Thymus (tissue), 11 donors: ENCODE measurements at regions not wholly inside any gene's neighbourhood (a gene's known extent, or its start where the extent isn't known, plus 50 kb on each side); places are given as distances from the start of the nearest gene placed in this dataset.

Source experiments
- DNase-seq, 9 donors: peaks; one replicate each; pipeline ENCODE4 v3.0.0-alpha.2; 2013; ENCODE audit warnings: low spot score in 9 of 9, low read depth in 6 of 9, missing footprints in 1 of 9
- H3K27ac ChIP-seq, 2 donors: one replicate each; pipeline ENCODE4 v1.5.1; 2013; ENCODE audit warnings: control low read depth in 1 of 2, low read depth in 1 of 2, low read length in 1 of 2, mild to moderate bottlenecking in 1 of 2, moderate library complexity in 1 of 2
- H3K27me3 ChIP-seq, 2 donors: one replicate each; pipeline ENCODE4 v1.5.1; 2013; ENCODE audit warnings: low read length in 1 of 2; ENCODE audit not compliant: control insufficient read depth in 2 of 2, insufficient read depth in 1 of 2
- H3K36me3 ChIP-seq, 2 donors: one replicate each; pipeline ENCODE4 v1.5.1; 2013; ENCODE audit warnings: low read length in 1 of 2, mild to moderate bottlenecking in 1 of 2, moderate library complexity in 1 of 2; ENCODE audit not compliant: control insufficient read depth in 2 of 2, insufficient read depth in 2 of 2
- H3K4me1 ChIP-seq, 2 donors: one replicate each; pipeline ENCODE4 v1.5.1; 2013; ENCODE audit warnings: low read length in 2 of 2; ENCODE audit not compliant: control insufficient read depth in 2 of 2, insufficient read depth in 2 of 2
- H3K4me3 ChIP-seq, 2 donors: one replicate each; pipeline ENCODE4 v1.5.1; 2013; ENCODE audit warnings: low read length in 2 of 2, control low read depth in 1 of 2, mild to moderate bottlenecking in 1 of 2
- H3K9me3 ChIP-seq, 2 donors: one replicate each; pipeline ENCODE4 v1.5.1; 2013; ENCODE audit warnings: low read length in 1 of 2, mild to moderate bottlenecking in 1 of 2; ENCODE audit not compliant: control insufficient read depth in 2 of 2, insufficient read depth in 1 of 2
- WGBS: extraction: QIAGEN DNeasy Blood & Tissue Kit; methylation state at CpG from one replicate; pipeline ENCODE4 v1.1.7; 2013; 5-methylcytosine and 5-hydroxymethylcytosine counted together
- donor health status: healthy.

DNA sequence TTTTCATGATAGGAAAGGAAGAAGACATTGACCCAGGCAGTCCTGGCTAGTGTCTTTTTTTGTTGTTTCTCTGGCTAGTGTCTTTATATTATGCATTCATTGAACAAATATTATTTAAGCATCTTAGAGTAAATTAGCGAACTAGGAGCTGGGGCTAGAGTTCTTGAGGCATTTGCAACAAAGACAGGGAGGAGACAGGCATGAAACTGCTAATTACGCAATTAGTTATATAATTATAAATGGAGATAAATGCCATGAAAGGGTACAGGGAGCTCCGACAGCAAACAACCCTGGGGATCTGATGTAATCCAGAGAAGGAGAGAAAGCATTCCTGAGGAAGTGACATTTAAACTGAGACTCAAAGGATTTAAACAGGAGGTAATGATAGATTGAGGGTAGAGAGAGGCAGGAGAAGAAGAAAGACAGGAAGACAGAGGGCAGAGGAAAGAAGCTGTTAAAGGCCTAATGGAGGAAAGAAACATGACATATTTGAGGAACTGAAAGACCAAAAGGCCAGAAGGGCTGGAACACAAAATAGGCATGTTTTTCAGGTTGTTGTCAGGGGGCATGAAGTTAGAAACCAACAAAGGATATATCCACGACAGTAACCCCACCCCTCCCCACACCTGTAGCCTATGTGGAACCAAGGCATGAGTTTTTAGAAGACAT, 99.5 kb upstream of the GJB5 start:
- H3K9me3 ChIP-seq: no peaks in the 10 kb centered on the region
- no peaks in the 10 kb centered on the region for H3K27me3 ChIP-seq
- H3K4me1 ChIP-seq: no peaks in the 10 kb centered on the region
- no peaks in the 10 kb centered on the region for H3K36me3 ChIP-seq
- no peak for DNase-seq
- 76% methylated on average over 4 of the region's 4 CpGs for WGBS
- H3K27ac ChIP-seq: no peak overlapping the region
- H3K4me3 ChIP-seq: no peak overlapping the region

DNA sequence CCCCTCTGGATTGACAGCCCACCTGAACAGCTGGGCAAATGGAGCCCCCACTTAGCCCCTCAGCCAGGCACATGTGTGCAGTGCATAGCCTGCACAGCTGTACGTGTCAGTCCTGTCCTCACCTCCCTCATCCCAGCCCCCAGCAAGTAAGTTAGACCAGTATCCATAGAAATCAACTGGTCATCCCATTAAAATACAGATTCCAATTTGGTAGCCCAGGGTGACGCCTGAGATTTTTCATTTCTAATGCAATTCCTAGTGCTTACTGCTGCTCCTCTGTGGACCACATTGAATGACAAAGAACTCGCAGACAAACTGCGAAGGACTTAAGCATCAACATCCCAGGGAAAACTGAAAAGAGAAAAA, 99.0 kb upstream of the GJB5 start:
- whole genome bisulfite sequencing: 92% methylated on average over 4 of the region's 4 CpGs
- DNase-seq: no peak

DNA sequence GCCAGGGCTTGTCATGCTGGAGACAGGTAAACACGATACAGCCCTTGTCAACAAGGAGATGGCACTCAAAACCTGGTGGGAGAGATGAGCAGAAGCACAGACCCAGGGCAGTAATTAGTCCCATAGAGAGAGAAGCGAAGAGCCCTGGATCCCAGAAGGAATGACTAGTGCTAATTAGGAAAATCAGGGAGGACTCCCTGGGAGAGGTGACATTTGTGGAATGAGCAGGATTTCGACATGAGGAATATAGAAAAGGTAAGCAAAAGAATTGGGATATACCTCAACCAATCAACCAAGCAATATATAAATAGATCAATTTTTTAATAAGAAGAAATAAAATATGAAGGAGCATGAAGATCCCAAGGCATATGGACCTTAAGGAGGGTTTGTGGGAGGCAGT, 98.5 kb upstream of the GJB5 start:
- DNase-seq: no peak
- Histone ChIP-seq H3K9me3 (no peaks in the 10 kb centered on the region), H3K27me3 (no peaks in the 10 kb centered on the region), H3K4me3 (no peak overlapping the region), H3K36me3 (no peaks in the 10 kb centered on the region), H3K27ac (no peak overlapping the region), H3K4me1 (no peaks in the 10 kb centered on the region)
- WGBS: 94% methylated on average over 3 of the region's 3 CpGs

More for the DNA sequence above, 99.0 kb upstream of the GJB5 start:
- Histone ChIP-seq H3K4me3 (no peak overlapping the region), H3K27me3 (no peaks in the 10 kb centered on the region), H3K9me3 (no peaks in the 10 kb centered on the region), H3K4me1 (no peaks in the 10 kb centered on the region), H3K27ac (no peak overlapping the region), H3K36me3 (no peaks in the 10 kb centered on the region)

GRCh38 chr1:34656731-34657130, 98.1 kb upstream of the GJB5 start:
- no peaks in the 10 kb centered on the region for H3K27me3 ChIP-seq
- H3K36me3 ChIP-seq: no peaks in the 10 kb centered on the region
- H3K27ac ChIP-seq: no peak overlapping the region
- WGBS: 80% methylated on average over 8 of the region's 8 CpGs
- no peak for DNase-seq
- H3K9me3 ChIP-seq: no peaks in the 10 kb centered on the region
- H3K4me1 ChIP-seq: no peaks in the 10 kb centered on the region
- no peak overlapping the region for H3K4me3 ChIP-seq

- no peak for DNase-seq
- no peak overlapping the region for H3K27ac ChIP-seq
- no peaks in the 10 kb centered on the region for H3K9me3 ChIP-seq
- H3K27me3 ChIP-seq: no peaks in the 10 kb centered on the region
- H3K4me1 ChIP-seq: no peaks in the 10 kb centered on the region
- no peaks in the 10 kb centered on the region for H3K36me3 ChIP-seq
- H3K4me3 ChIP-seq: no peak overlapping the region
These were observed 97.6 kb upstream of the GJB5 start for GRCh38 chr1:34657266-34657665.

- no peak overlapping the region for H3K4me3 ChIP-seq
- no peaks in the 10 kb centered on the region for H3K36me3 ChIP-seq
- no peak overlapping the region for H3K27ac ChIP-seq
- DNase-seq: no peak
- WGBS: 95% methylated on average over 2 of the region's 2 CpGs
- no peaks in the 10 kb centered on the region for H3K9me3 ChIP-seq
- no peaks in the 10 kb centered on the region for H3K4me1 ChIP-seq
- H3K27me3 ChIP-seq: no peaks in the 10 kb centered on the region
These were observed 97.0 kb upstream of the GJB5 start for GRCh38 chr1:34657849-34658248.

- DNase-seq: no peak
These were observed 91.8 kb upstream of the GJB5 start for GRCh38 chr1:34663031-34663430.

DNA sequence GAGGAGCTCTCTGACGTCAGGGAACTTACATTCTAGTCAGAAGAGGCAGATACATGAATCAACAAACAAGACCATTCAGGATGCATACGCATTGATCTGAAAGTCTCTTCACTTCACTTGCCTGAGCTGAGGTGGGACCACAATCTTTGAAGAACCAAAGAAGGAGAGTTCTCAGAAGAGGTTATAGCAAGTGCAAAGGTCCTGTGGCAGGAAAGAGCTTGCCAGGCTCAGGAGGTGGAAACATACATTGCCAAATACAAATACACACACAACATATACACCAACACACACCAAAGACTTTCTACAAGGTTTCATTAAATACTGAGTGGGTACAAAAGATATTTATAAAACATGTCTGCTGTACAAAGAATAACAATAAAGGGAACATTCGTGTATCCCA, 86.8 kb upstream of the GJB5 start:
- Histone ChIP-seq H3K27me3 (no peaks in the 10 kb centered on the region), H3K36me3 (no peaks in the 10 kb centered on the region), H3K9me3 (peaks cover 1 to 6% of the 10 kb centered on the region in 2 donors), H3K4me1 (no peaks in the 10 kb centered on the region), H3K27ac (no peak overlapping the region), H3K4me3 (no peak overlapping the region)
- WGBS: 89% methylated on average over 3 of the region's 3 CpGs
- no peak for DNase-seq

More at GRCh38 chr1:34663031-34663430, 91.8 kb upstream of the GJB5 start:
- Histone ChIP-seq H3K9me3 (no peaks in the 10 kb centered on the region), H3K4me3 (no peak overlapping the region), H3K27ac (no peak overlapping the region), H3K4me1 (no peaks in the 10 kb centered on the region), H3K27me3 (no peaks in the 10 kb centered on the region), H3K36me3 (no peaks in the 10 kb centered on the region)

GRCh38 chr1:34670982-34671381, 83.9 kb upstream of the GJB5 start:
- 85% methylated on average over 7 of the region's 7 CpGs for WGBS
- Histone ChIP-seq H3K27me3 (no peaks in the 10 kb centered on the region), H3K9me3 (peaks cover 1 to 6% of the 10 kb centered on the region in 2 donors), H3K27ac (no peak overlapping the region), H3K36me3 (no peaks in the 10 kb centered on the region), H3K4me3 (no peak overlapping the region), H3K4me1 (no peaks in the 10 kb centered on the region)
- DNase-seq: no peak

DNA sequence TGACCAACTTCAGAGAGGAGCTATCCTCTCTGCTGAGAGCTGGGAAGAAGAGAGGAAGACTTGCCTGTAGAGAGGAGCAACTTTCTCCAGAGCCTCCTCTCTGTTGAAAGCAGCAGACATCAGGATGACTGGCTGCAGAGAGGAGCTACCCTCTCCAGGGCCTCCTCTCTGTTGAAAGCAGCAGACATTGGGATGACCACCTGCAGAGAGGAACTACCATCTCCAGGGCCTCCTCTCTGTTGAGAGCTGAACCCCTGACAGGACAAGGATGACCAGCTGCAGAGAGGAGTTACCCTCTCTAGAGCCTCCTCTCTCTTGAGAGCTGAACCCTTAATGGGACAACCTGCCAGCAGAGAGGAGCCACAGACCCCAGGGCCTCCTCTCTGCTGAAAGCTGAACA, 83.0 kb upstream of the GJB5 start:
- Histone ChIP-seq H3K9me3 (peaks cover 1 to 6% of the 10 kb centered on the region in 2 donors), H3K27me3 (no peaks in the 10 kb centered on the region), H3K4me3 (no peak overlapping the region), H3K36me3 (no peaks in the 10 kb centered on the region), H3K27ac (no peak overlapping the region), H3K4me1 (no peaks in the 10 kb centered on the region)
- no peak for DNase-seq
